ENCODE measurements at regions not wholly inside any gene's neighbourhood (a gene's known extent, or its start where the extent isn't known, plus 50 kb on each side); places are given as distances from the start of the nearest gene placed in this dataset.

DNA sequence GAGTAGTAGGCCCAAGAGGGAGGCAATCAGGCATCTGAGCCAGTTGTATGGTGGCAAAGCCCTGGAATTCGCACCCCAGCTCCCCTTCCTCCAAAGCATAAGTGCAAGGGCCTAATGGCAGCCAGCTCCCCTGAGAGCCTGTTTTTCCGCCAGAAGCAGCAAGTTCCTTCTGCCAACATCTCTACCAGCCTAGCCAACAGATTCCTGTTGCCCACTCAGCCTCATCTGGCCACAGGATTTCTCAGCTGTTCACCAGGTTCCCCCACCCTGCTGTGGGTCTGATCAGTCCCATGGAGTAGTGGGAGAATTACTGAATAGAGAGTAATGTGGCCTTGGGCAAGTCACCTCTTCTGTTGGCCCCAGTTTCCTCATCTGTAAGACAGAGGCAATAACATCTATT, 186.2 kb upstream of the PDE1C start:
- Histone ChIP-seq H3K27me3 (ENCODE audit: control insufficient read depth in 2 of 2, insufficient read depth in 2 of 2, low read length in 2 of 2) (no peaks in the 10 kb centered on the region), H3K9ac (ENCODE audit: low read depth in 1 of 2, low read length in 2 of 2) (no peak overlapping the region), H3K4me1 (ENCODE audit: control insufficient read depth in 2 of 2, insufficient read depth in 2 of 2, low read length in 2 of 2) (no peaks in the 10 kb centered on the region), H3K4me3 (ENCODE audit: low read length in 2 of 2) (no peak overlapping the region), H3K9me3 (ENCODE audit: control insufficient read depth in 2 of 2, low read length in 2 of 2) (no peaks in the 10 kb centered on the region), H3K27ac (ENCODE audit: low read depth in 2 of 2, low read length in 2 of 2) (no peak overlapping the region), H3K36me3 (ENCODE audit: control insufficient read depth in 2 of 2, insufficient read depth in 2 of 2, low read length in 2 of 2) (no peaks in the 10 kb centered on the region)

DNA sequence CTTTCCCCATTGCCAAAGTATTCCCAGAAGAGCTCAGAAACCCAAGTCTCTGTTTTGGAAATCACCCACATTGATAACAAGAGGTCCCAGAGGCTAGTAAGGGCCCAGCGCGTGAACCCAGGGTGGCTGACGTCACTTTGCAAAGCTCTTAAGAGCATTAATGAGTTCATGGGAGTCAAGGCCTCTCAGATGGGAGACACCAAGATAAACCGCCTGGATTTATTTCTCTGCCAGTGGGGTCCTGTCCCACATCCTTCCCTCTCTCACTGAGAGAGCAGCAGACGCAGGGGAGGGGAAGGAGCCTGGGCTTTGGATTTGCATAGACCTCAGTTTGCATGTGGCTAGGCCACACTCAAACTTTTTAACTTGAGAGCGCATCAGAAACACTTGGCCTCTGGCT, 184.8 kb upstream of the PDE1C start:
- Histone ChIP-seq H3K9ac (ENCODE audit: low read depth in 1 of 2, low read length in 2 of 2) (no peak overlapping the region), H3K36me3 (ENCODE audit: control insufficient read depth in 2 of 2, insufficient read depth in 2 of 2, low read length in 2 of 2) (no peaks in the 10 kb centered on the region), H3K4me1 (ENCODE audit: control insufficient read depth in 2 of 2, insufficient read depth in 2 of 2, low read length in 2 of 2) (no peaks in the 10 kb centered on the region), H3K4me3 (ENCODE audit: low read length in 2 of 2) (no peak overlapping the region), H3K9me3 (ENCODE audit: control insufficient read depth in 2 of 2, low read length in 2 of 2) (no peaks in the 10 kb centered on the region), H3K27me3 (ENCODE audit: control insufficient read depth in 2 of 2, insufficient read depth in 2 of 2, low read length in 2 of 2) (no peaks in the 10 kb centered on the region), H3K27ac (ENCODE audit: low read depth in 2 of 2, low read length in 2 of 2) (no peak overlapping the region)

DNA sequence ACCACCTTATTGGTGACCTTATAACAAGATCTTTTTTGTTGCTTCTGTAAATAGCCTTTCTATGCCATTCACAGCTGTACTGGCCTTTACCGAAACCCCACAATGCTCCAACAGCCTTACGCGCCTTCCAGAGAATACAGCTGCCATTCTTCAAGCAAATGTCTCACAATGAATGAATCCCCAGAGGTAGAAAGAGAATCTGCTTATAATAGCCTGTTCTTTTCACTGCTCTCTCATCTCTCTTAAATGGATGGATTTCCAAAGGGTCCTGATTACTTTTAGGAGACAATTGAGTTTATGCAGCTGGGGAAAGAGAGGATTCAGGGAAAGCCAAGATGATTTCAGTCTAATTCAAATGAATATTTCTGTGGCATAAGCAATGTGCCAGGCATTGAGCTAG, 183.1 kb upstream of the PDE1C start:
- Histone ChIP-seq H3K27me3 (ENCODE audit: control insufficient read depth in 2 of 2, insufficient read depth in 2 of 2, low read length in 2 of 2) (no peaks in the 10 kb centered on the region), H3K9me3 (ENCODE audit: control insufficient read depth in 2 of 2, low read length in 2 of 2) (no peaks in the 10 kb centered on the region)

DNA sequence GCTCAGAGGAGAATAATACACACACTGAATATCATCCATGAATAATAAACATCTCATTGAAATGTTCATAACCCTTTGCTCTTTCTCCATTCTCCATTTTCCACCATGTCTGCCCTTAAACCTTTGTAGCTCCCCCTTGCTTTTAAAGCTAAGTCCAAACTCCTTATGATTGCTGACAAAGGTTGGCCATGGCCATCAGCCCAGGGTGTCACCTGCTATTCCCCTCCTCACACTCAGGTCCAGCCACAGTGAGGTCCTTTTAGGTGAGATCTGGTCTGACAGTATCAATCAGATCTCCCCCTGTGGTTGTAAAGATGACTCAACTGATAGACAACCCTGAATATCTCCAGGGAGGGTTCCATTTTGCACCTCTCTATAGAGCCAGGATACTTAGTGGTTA, 181.5 kb upstream of the PDE1C start:
- H3K27ac ChIP-seq (ENCODE audit: low read depth in 2 of 2, low read length in 2 of 2), result no peak overlapping the region
- no peaks in the 10 kb centered on the region for H3K36me3 ChIP-seq (ENCODE audit: control insufficient read depth in 2 of 2, insufficient read depth in 2 of 2, low read length in 2 of 2)
- no peak overlapping the region for H3K4me3 ChIP-seq (ENCODE audit: low read length in 2 of 2)
- no peaks in the 10 kb centered on the region for H3K9me3 ChIP-seq (ENCODE audit: control insufficient read depth in 2 of 2, low read length in 2 of 2)
- H3K4me1 ChIP-seq (ENCODE audit: control insufficient read depth in 2 of 2, insufficient read depth in 2 of 2, low read length in 2 of 2), result no peaks in the 10 kb centered on the region
- H3K9ac ChIP-seq (ENCODE audit: low read depth in 1 of 2, low read length in 2 of 2), result no peak overlapping the region
- H3K27me3 ChIP-seq (ENCODE audit: control insufficient read depth in 2 of 2, insufficient read depth in 2 of 2, low read length in 2 of 2), result no peaks in the 10 kb centered on the region

More for the DNA sequence above, 183.1 kb upstream of the PDE1C start:
- H3K9ac ChIP-seq (ENCODE audit: low read depth in 1 of 2, low read length in 2 of 2), result no peak overlapping the region
- H3K27ac ChIP-seq (ENCODE audit: low read depth in 2 of 2, low read length in 2 of 2), result no peak overlapping the region
- H3K36me3 ChIP-seq (ENCODE audit: control insufficient read depth in 2 of 2, insufficient read depth in 2 of 2, low read length in 2 of 2), result no peaks in the 10 kb centered on the region
- H3K4me3 ChIP-seq (ENCODE audit: low read length in 2 of 2), result no peak overlapping the region
- no peaks in the 10 kb centered on the region for H3K4me1 ChIP-seq (ENCODE audit: control insufficient read depth in 2 of 2, insufficient read depth in 2 of 2, low read length in 2 of 2)

DNA sequence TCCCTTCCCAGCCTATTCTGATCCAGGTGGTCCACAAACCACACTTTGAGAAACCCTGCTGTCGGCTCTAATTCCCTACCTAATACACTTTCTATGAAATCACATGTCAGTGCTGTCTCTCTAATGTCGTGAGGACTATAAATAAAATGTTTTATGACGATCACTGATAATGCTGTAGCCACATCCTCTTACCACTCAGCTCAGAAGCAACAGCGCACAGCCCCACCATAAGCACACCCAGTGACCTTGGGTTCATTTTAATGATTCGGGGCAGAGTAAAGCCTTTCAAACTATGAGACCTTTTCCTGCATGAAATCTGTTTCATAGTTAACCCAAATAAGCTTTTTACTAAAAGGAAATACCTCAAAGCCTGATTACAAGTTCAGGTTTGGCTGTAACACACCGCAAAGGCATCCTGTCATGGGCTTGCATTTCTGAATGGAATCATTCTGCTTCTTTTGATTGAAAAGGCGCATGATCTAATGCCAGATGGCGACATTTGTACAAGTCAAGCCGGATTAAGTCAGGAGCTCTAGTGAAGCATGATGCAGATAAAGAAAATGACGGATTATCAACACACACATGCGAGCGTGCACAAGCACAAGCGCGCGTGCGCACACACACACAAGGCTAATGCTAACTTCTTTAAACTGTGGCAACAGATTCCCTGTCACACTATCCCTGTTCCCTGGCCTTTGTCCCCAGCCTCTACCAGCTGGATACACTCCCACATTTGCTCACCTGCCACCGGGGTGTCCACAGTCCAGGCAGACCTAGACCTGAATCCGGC, 180.5 kb upstream of the PDE1C start:
- Histone ChIP-seq H3K9ac (ENCODE audit: low read depth in 1 of 2, low read length in 2 of 2) (no peak overlapping the region), H3K36me3 (ENCODE audit: control insufficient read depth in 2 of 2, insufficient read depth in 2 of 2, low read length in 2 of 2) (no peaks in the 10 kb centered on the region), H3K4me1 (ENCODE audit: control insufficient read depth in 2 of 2, insufficient read depth in 2 of 2, low read length in 2 of 2) (no peaks in the 10 kb centered on the region), H3K4me3 (ENCODE audit: low read length in 2 of 2) (no peak overlapping the region), H3K27me3 (ENCODE audit: control insufficient read depth in 2 of 2, insufficient read depth in 2 of 2, low read length in 2 of 2) (no peaks in the 10 kb centered on the region), H3K27ac (ENCODE audit: low read depth in 2 of 2, low read length in 2 of 2) (no peak overlapping the region), H3K9me3 (ENCODE audit: control insufficient read depth in 2 of 2, low read length in 2 of 2) (no peaks in the 10 kb centered on the region)

DNA sequence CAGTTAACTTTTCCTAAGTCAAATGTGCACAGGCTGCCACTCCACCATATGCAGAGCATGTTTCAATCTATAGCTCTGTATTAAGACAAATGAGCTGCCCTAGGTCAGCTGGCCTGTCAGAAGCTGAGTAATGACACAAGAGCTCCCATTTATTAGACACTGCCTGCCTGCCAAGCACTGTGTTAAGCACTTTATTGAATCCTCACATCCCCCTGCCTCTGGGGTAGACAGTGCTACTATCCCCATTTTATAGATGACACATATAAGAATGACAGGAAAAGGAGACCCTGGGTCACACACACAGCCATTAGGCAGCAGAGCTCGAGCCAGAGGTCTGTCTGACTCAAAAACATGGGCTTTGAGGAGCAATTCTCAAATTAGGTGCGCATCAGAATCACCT, 179.8 kb upstream of the PDE1C start:
- Histone ChIP-seq H3K9me3 (ENCODE audit: control insufficient read depth in 2 of 2, low read length in 2 of 2) (no peaks in the 10 kb centered on the region), H3K27me3 (ENCODE audit: control insufficient read depth in 2 of 2, insufficient read depth in 2 of 2, low read length in 2 of 2) (no peaks in the 10 kb centered on the region), H3K36me3 (ENCODE audit: control insufficient read depth in 2 of 2, insufficient read depth in 2 of 2, low read length in 2 of 2) (no peaks in the 10 kb centered on the region), H3K27ac (ENCODE audit: low read depth in 2 of 2, low read length in 2 of 2) (no peak overlapping the region), H3K4me1 (ENCODE audit: control insufficient read depth in 2 of 2, insufficient read depth in 2 of 2, low read length in 2 of 2) (no peaks in the 10 kb centered on the region), H3K9ac (ENCODE audit: low read depth in 1 of 2, low read length in 2 of 2) (no peak overlapping the region), H3K4me3 (ENCODE audit: low read length in 2 of 2) (no peak overlapping the region)

DNA sequence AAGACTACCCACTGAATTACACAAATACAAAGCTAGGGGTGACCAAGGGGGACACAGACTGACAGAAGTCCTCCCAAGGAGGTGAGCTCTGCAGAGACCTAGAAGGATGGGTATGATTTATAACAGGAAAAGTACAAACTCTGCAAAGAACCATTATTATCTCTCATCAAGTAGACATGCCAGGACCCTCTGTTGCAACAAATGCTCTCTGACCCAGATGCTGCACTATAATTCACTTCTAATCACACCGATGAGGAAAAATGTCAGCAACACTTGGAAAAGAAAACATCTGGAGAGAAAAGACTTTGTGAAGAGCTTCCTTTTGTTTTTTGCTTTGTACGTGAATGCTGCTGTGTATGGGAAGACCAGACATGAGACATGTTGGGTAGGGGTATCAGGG, 178.3 kb upstream of the PDE1C start:
- H3K4me1 ChIP-seq (ENCODE audit: control insufficient read depth in 2 of 2, insufficient read depth in 2 of 2, low read length in 2 of 2), result no peaks in the 10 kb centered on the region
- H3K27ac ChIP-seq (ENCODE audit: low read depth in 2 of 2, low read length in 2 of 2), result no peak overlapping the region
- H3K36me3 ChIP-seq (ENCODE audit: control insufficient read depth in 2 of 2, insufficient read depth in 2 of 2, low read length in 2 of 2), result no peaks in the 10 kb centered on the region
- H3K27me3 ChIP-seq (ENCODE audit: control insufficient read depth in 2 of 2, insufficient read depth in 2 of 2, low read length in 2 of 2), result no peaks in the 10 kb centered on the region
- no peaks in the 10 kb centered on the region for H3K9me3 ChIP-seq (ENCODE audit: control insufficient read depth in 2 of 2, low read length in 2 of 2)
- H3K9ac ChIP-seq (ENCODE audit: low read depth in 1 of 2, low read length in 2 of 2), result no peak overlapping the region
- no peak overlapping the region for H3K4me3 ChIP-seq (ENCODE audit: low read length in 2 of 2)

DNA sequence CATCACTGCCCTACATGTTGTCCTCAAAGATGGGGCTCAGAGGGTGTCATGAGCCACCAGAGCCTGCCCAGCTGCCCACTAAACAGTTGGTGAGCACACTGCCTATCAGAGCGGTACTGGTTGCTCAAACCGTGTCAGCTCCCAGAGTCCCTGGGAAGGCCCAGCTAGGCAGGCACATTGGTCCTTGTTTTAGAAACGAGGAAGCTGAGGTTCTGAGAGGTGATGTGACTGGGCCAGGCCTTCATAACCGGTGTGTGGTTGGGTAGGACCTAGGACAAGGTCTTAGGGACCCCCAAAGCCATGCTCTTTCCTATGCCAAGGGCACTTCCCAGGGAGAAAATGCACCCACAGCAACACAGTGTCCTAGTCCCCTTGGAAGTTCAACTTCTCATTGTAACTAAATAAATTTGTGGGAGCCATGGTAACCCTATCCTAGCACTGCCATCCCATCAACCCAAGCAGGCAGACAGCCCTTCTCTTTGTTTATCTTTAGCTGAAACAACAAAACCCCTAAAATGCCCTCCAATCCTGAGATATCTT, 174.7 kb upstream of the PDE1C start:
- H3K9ac ChIP-seq (ENCODE audit: low read depth in 1 of 2, low read length in 2 of 2), result no peak overlapping the region
- no peaks in the 10 kb centered on the region for H3K4me1 ChIP-seq (ENCODE audit: control insufficient read depth in 2 of 2, insufficient read depth in 2 of 2, low read length in 2 of 2)
- H3K9me3 ChIP-seq (ENCODE audit: control insufficient read depth in 2 of 2, low read length in 2 of 2), result no peaks in the 10 kb centered on the region
- H3K36me3 ChIP-seq (ENCODE audit: control insufficient read depth in 2 of 2, insufficient read depth in 2 of 2, low read length in 2 of 2), result no peaks in the 10 kb centered on the region
- no peak overlapping the region for H3K4me3 ChIP-seq (ENCODE audit: low read length in 2 of 2)
- no peaks in the 10 kb centered on the region for H3K27me3 ChIP-seq (ENCODE audit: control insufficient read depth in 2 of 2, insufficient read depth in 2 of 2, low read length in 2 of 2)
- no peak overlapping the region for H3K27ac ChIP-seq (ENCODE audit: low read depth in 2 of 2, low read length in 2 of 2)

DNA sequence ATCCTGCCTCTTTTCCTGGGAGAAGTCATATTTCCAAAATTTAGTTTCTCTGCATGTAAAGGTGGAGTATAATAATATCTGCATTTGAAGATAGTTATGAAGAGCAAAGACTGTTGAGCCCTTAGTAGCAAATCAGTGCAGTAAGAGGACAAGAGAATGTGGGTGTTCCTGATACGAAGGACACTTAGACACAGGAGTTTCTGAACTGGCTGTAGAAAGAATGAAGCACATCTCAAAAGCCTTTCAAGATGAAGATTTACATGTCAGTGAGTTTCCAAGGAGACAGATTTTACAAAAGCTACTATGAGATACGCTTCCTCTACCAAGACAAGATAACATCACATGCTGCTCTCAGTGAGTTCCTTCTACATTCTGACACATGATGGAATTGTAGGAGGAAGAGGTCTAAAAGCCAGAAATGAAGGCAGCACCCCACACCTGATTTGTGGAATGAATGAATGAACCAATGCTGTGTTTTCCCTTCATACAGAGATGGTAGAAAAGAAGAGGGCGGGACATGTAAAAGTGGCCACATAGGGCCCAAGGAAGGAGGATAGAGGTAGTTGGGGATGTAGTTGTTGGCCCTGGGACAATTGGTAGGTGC, 173.6 kb upstream of the PDE1C start:
- Histone ChIP-seq H3K27ac (ENCODE audit: low read depth in 2 of 2, low read length in 2 of 2) (no peak overlapping the region), H3K4me3 (ENCODE audit: low read length in 2 of 2) (no peak overlapping the region), H3K36me3 (ENCODE audit: control insufficient read depth in 2 of 2, insufficient read depth in 2 of 2, low read length in 2 of 2) (no peaks in the 10 kb centered on the region), H3K9me3 (ENCODE audit: control insufficient read depth in 2 of 2, low read length in 2 of 2) (no peaks in the 10 kb centered on the region), H3K27me3 (ENCODE audit: control insufficient read depth in 2 of 2, insufficient read depth in 2 of 2, low read length in 2 of 2) (no peaks in the 10 kb centered on the region), H3K9ac (ENCODE audit: low read depth in 1 of 2, low read length in 2 of 2) (no peak overlapping the region), H3K4me1 (ENCODE audit: control insufficient read depth in 2 of 2, insufficient read depth in 2 of 2, low read length in 2 of 2) (no peaks in the 10 kb centered on the region)

DNA sequence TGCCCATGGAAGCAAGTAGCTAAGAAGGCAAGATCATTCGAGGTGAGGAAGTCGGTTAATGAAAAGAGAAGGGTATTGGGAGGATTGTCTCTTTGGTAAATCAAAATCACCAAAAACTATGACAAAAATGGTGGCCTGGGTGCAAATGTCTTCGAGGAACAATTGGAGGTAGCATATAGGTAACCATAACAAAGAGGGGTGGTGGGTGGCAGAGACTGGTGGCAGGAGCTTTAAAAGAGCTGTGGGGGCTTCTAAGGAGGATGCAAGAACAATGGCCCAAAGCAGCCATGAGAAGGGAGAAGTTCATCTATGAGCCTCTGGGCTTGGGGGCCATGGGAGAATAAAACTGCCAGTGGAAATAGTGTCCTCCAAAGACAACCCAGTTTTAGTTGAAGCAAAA, 172.2 kb upstream of the PDE1C start:
- H3K27ac ChIP-seq (ENCODE audit: low read depth in 2 of 2, low read length in 2 of 2), result no peak overlapping the region
- no peaks in the 10 kb centered on the region for H3K4me1 ChIP-seq (ENCODE audit: control insufficient read depth in 2 of 2, insufficient read depth in 2 of 2, low read length in 2 of 2)
- H3K4me3 ChIP-seq (ENCODE audit: low read length in 2 of 2), result no peak overlapping the region
- no peaks in the 10 kb centered on the region for H3K27me3 ChIP-seq (ENCODE audit: control insufficient read depth in 2 of 2, insufficient read depth in 2 of 2, low read length in 2 of 2)
- H3K36me3 ChIP-seq (ENCODE audit: control insufficient read depth in 2 of 2, insufficient read depth in 2 of 2, low read length in 2 of 2), result no peaks in the 10 kb centered on the region
- H3K9ac ChIP-seq (ENCODE audit: low read depth in 1 of 2, low read length in 2 of 2), result no peak overlapping the region
- no peaks in the 10 kb centered on the region for H3K9me3 ChIP-seq (ENCODE audit: control insufficient read depth in 2 of 2, low read length in 2 of 2)
